ENCODE measurements at regions not wholly inside any gene's neighbourhood (a gene's known extent, or its start where the extent isn't known, plus 50 kb on each side); places are given as distances from the start of the nearest gene placed in this dataset.

GRCh38 chr20:52365688-52366087, 174.1 kb upstream of the ZFP64 start:
- TF ChIP-seq, protein P1, sequence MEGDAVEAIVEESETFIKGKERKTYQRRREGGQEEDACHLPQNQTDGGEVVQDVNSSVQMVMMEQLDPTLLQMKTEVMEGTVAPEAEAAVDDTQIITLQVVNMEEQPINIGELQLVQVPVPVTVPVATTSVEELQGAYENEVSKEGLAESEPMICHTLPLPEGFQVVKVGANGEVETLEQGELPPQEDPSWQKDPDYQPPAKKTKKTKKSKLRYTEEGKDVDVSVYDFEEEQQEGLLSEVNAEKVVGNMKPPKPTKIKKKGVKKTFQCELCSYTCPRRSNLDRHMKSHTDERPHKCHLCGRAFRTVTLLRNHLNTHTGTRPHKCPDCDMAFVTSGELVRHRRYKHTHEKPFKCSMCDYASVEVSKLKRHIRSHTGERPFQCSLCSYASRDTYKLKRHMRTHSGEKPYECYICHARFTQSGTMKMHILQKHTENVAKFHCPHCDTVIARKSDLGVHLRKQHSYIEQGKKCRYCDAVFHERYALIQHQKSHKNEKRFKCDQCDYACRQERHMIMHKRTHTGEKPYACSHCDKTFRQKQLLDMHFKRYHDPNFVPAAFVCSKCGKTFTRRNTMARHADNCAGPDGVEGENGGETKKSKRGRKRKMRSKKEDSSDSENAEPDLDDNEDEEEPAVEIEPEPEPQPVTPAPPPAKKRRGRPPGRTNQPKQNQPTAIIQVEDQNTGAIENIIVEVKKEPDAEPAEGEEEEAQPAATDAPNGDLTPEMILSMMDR (IDR thresholded peaks at IDR 0.05): no peak
- TF ChIP-seq POLR2A (IDR thresholded peaks at IDR 0.05): no peak
